SK-N-SH treated with all-trans-retinoic acid at 6 μM for 48 hours (cell line): ENCODE measurements at regions not wholly inside any gene's neighbourhood (a gene's known extent, or its start where the extent isn't known, plus 50 kb on each side); places are given as distances from the start of the nearest gene placed in this dataset.

Experiments used
- ARNTL ChIP-seq: fragments of 450-650 bp; formaldehyde crosslinking; IDR thresholded peaks from 2 replicates; pipeline ENCODE4 v1.5.0; 2020; ENCODE audit warnings: low read depth, mild to moderate bottlenecking, moderate library complexity, borderline replicate concordance
- GLIS3 ChIP-seq: fragments of 250-450 bp; sonication (Bioruptor Pico); IDR thresholded peaks from 2 replicates; pipeline ENCODE4 v1.5.0; 2020; ENCODE audit warnings: mild to moderate bottlenecking, moderate library complexity

DNA sequence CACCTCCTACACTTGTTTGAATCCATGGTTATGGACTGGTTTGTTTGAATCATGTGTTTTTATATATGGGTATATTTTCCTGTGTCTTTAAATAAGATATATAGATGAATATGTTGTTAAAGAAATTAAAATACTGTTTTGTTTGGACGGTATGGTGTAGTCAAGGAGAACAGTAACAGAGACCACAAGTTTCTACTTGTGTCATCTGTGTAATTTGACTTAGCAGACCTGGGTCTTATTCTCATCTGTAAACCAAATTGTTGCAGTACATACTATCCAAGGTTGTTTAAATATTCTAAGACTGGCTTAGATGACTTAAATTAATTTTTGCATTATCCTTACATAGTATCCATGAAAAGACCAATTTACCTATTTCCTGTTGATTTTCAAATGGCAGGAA is 361.1 kb upstream of the SLITRK1 start:
- TF ChIP-seq GLIS3, result no peak
- no peak for TF ChIP-seq ARNTL (CRISPR knock-in tag)
